ENCODE measurements at regions not wholly inside any gene's neighbourhood (a gene's known extent, or its start where the extent isn't known, plus 50 kb on each side); places are given as distances from the start of the nearest gene placed in this dataset.

DNA sequence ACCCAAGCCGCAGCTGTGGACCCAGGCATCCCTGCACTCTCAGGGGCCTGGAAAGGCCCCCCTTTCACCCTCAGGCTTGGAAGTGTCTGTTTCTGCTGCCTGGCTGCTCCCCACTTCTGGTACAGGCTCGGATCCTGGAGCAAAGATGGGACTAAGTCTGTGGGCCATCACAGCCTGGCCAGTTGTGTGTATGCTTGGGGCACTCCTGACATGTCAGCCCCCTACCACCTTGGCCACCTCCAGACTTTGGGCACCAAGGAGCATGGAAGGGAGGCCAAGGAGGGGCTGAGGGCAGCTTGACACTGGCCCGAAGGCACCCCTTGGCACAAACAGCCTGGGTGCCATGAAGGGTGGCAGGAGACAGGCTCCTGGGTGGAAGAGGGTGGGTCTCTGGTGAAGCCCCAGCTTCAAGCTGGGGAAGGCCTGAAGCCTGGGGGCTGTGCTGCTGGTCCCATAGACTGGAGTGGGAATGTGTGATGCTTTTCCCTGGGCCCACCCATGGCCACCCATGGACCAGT, 799.4 kb upstream of the AGA start:
- no CpG with 5 or more reads among the region's 3 CpGs for WGBS (ENCODE audit: low lambda C conversion rate)
- Histone ChIP-seq H3K27ac (ENCODE audit: extremely low read length, insufficient read depth, low read length) (no peak overlapping the region), H4K20me1 (ENCODE audit: insufficient read depth, low read length) (no peaks in the 10 kb centered on the region), H3K36me3 (replicated peaks in 1 of 2; ENCODE audit: control insufficient read depth in 1 of 2, insufficient read depth in 2 of 2, low read length in 2 of 2) (no peaks in the 10 kb centered on the region), H3K27me3 (ENCODE audit: control insufficient read depth in 1 of 2, insufficient read depth in 2 of 2, low read length in 2 of 2) (no peaks in the 10 kb centered on the region), H3K4me2 (ENCODE audit: low read depth, low read length) (no peak overlapping the region), H3K9ac (ENCODE audit: insufficient read depth, low read depth, low read length) (no peak overlapping the region), H3K4me3 (replicated peaks in 1 of 3; ENCODE audit: insufficient read depth in 1 of 3, low read depth in 2 of 3, low read length in 3 of 3) (no peak overlapping the region), H2AFZ (ENCODE audit: low read length) (no peak overlapping the region), H3K4me1 (ENCODE audit: insufficient read depth, low read length) (no peaks in the 10 kb centered on the region), H3K9me3 (ENCODE audit: low read length) (peaks cover 65% of the 10 kb centered on the region), H3K79me2 (ENCODE audit: insufficient read depth, low read length) (no peaks in the 10 kb centered on the region)
- DNase-seq (ENCODE audit: low spot score) (no peak), FAIRE-seq (no peak), ATAC-seq (no peak)
- ChIA-PET POLR2A (no interaction called here), CTCF (ENCODE audit: low intra/inter-chr PET ratio, low total read pairs) (no interaction called here)
- TF ChIP-seq ZNF790 (CRISPR knock-in tag; IDR thresholded peaks at IDR 0.05; ENCODE audit: borderline replicate concordance) = no peak
- TF ChIP-seq ZKSCAN1 (IDR thresholded peaks at IDR 0.05; ENCODE audit: low read length) = no peak
- TF ChIP-seq, protein P1, sequence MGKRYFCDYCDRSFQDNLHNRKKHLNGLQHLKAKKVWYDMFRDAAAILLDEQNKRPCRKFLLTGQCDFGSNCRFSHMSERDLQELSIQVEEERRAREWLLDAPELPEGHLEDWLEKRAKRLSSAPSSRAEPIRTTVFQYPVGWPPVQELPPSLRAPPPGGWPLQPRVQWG (CRISPR knock-in tag; IDR thresholded peaks at IDR 0.05; ENCODE audit: borderline replicate concordance, low read depth) = no peak
- TF ChIP-seq, protein P2, sequence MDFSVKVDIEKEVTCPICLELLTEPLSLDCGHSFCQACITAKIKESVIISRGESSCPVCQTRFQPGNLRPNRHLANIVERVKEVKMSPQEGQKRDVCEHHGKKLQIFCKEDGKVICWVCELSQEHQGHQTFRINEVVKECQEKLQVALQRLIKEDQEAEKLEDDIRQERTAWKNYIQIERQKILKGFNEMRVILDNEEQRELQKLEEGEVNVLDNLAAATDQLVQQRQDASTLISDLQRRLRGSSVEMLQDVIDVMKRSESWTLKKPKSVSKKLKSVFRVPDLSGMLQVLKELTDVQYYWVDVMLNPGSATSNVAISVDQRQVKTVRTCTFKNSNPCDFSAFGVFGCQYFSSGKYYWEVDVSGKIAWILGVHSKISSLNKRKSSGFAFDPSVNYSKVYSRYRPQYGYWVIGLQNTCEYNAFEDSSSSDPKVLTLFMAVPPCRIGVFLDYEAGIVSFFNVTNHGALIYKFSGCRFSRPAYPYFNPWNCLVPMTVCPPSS (IDR thresholded peaks at IDR 0.05) = no peak
- no TSS peak for BruUV-seq (replicated peaks)
- in situ Hi-C loops (cut with HindIII; ENCODE audit: extremely low pct_ligation_motif_present, low pct_unique_long_range_greater_than_20kb) (no loop called here), intact Hi-C loops (cut with micrococcal nuclease; ENCODE audit: unreplicated experiment) (no loop called here)

- H2AFZ ChIP-seq (ENCODE audit: low read length) = no peak overlapping the region
- no TSS peak for BruUV-seq (replicated peaks)
- no peaks in the 10 kb centered on the region for H3K27me3 ChIP-seq (ENCODE audit: control insufficient read depth in 1 of 2, insufficient read depth in 2 of 2, low read length in 2 of 2)
- DNase-seq (ENCODE audit: low spot score) = no peak
- H3K9me3 ChIP-seq (ENCODE audit: low read length) = peaks cover 56% of the 10 kb centered on the region
- no peak overlapping the region for H3K27ac ChIP-seq (ENCODE audit: extremely low read length, insufficient read depth, low read length)
- H3K4me1 ChIP-seq (ENCODE audit: insufficient read depth, low read length) = no peaks in the 10 kb centered on the region
- H3K79me2 ChIP-seq (ENCODE audit: insufficient read depth, low read length) = no peaks in the 10 kb centered on the region
- no peak for FAIRE-seq
- no peak overlapping the region for H3K4me3 ChIP-seq (replicated peaks in 1 of 3; ENCODE audit: insufficient read depth in 1 of 3, low read depth in 2 of 3, low read length in 3 of 3)
- in situ Hi-C loops (cut with HindIII; ENCODE audit: extremely low pct_ligation_motif_present, low pct_unique_long_range_greater_than_20kb) (no loop called here), intact Hi-C loops (cut with micrococcal nuclease; ENCODE audit: unreplicated experiment) (no loop called here)
- no peaks in the 10 kb centered on the region for H4K20me1 ChIP-seq (ENCODE audit: insufficient read depth, low read length)
- ATAC-seq = no peak
- ChIA-PET POLR2A (no interaction called here), CTCF (ENCODE audit: low intra/inter-chr PET ratio, low total read pairs) (no interaction called here)
- H3K4me2 ChIP-seq (ENCODE audit: low read depth, low read length) = no peak overlapping the region
- WGBS (ENCODE audit: low lambda C conversion rate) = 0% methylated on average over 2 of the region's 6 CpGs
- no peak overlapping the region for H3K9ac ChIP-seq (ENCODE audit: insufficient read depth, low read depth, low read length)
- H3K36me3 ChIP-seq (replicated peaks in 1 of 2; ENCODE audit: control insufficient read depth in 1 of 2, insufficient read depth in 2 of 2, low read length in 2 of 2) = no peaks in the 10 kb centered on the region
- TF ChIP-seq NR2F1 (CRISPR knock-in tag; IDR thresholded peaks at IDR 0.05) (no peak), ZNF569 (CRISPR knock-in tag; IDR thresholded peaks at IDR 0.05; ENCODE audit: borderline replicate concordance) (no peak), SAP130 (CRISPR knock-in tag; IDR thresholded peaks at IDR 0.05; ENCODE audit: low read depth) (no peak), JARID2 (CRISPR knock-in tag; IDR thresholded peaks at IDR 0.05; ENCODE audit: insufficient replicate concordance) (no peak), PHB2 (IDR thresholded peaks at IDR 0.05; ENCODE audit: partially characterized antibody) (no peak), LBX2 (CRISPR knock-in tag; IDR thresholded peaks at IDR 0.05; ENCODE audit: borderline replicate concordance) (no peak), MTF1 (CRISPR knock-in tag; IDR thresholded peaks at IDR 0.05) (no peak), ZBTB7B (CRISPR knock-in tag; IDR thresholded peaks at IDR 0.05) (no peak), MYC (CRISPR knock-in tag; IDR thresholded peaks at IDR 0.05; ENCODE audit: borderline replicate concordance) (no peak), REPIN1 (CRISPR knock-in tag; IDR thresholded peaks at IDR 0.05; ENCODE audit: borderline replicate concordance, low read depth) (no peak), TBL1XR1 (IDR thresholded peaks at IDR 0.05; ENCODE audit: borderline replicate concordance, low read length, partially characterized antibody) (no peak)
- TF ChIP-seq, protein P3, sequence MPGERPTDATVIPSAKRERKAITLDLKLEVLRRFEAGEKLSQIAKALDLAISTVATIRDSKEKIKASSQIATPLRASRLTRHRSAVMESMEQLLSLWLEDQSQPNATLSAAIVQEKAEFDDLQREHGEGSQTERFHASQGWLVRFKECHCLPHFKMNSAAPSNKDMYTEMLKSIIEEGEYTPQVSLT (CRISPR knock-in tag; IDR thresholded peaks at IDR 0.05; ENCODE audit: borderline replicate concordance, low read depth) = no peak
These were observed 800.4 kb upstream of the AGA start for GRCh38 chr4:178242655-178243054.

Measured in HepG2 (cell line).